Stimulated activated CD8-positive, alpha-beta memory T cell treated with anti-CD3 and anti-CD28 coated beads, Interleukin-4, amount 100 ng/mL, for 24 hours (primary cell): ENCODE measurements at regions not wholly inside any gene's neighbourhood (a gene's known extent, or its start where the extent isn't known, plus 50 kb on each side); places are given as distances from the start of the nearest gene placed in this dataset.

Experiments
- DNase-seq: peaks from one replicate; pipeline ENCODE4 v3.0.0-alpha.2; 2020; ENCODE audit warnings: low read depth

- DNase-seq = no peak
These were observed 192.5 kb downstream of the FOXD2 start for GRCh38 chr1:47630346-47630745.

- no peak for DNase-seq
These were observed 193.7 kb downstream of the FOXD2 start for GRCh38 chr1:47631411-47631995.

DNA sequence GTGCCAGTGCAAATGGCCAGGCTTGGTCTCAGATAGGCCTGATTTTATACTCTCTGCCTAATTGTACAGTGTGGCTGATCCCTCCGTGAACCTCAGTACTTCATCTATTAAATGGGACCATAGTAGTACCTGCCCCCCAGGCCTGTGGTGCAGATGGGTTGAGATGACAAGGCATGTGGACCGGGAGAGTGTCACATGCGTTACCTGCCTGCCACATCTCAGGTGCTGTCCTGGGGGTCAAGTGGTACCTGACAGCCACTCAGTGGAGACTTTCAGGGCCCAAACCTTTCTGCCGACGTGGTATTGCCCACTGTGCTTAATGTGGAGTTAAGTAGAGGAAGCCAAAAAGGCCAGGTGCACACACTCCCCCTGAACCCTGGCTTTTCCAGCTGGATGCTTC lies 197.3 kb downstream of the FOXD2 start:
- DNase-seq = no peak

DNA sequence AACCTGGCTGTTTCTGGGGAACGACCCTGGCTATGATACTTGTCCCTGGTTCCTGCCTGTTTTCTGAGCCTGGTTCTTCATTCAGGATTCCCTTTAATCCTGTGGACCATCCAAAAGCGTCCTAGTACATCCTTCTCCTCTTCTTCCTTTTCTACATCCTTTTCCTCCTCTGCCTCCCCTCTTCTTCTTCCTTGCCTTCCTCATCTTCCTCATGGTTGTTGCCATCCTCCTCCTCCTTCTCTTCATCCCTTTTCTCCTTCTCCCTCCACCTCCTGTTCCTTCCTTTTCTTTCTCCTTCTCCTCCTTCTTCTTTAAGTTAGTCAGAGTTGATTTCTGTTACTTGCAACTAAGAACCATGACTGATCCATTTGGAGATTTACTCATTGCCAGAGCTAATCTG lies 197.8 kb downstream of the FOXD2 start:
- no peak for DNase-seq

- no peak for DNase-seq
These were observed 199.4 kb downstream of the FOXD2 start for GRCh38 chr1:47637111-47637685.

GRCh38 chr1:47638240-47638639 lies 200.4 kb downstream of the FOXD2 start:
- DNase-seq = no peak

DNA sequence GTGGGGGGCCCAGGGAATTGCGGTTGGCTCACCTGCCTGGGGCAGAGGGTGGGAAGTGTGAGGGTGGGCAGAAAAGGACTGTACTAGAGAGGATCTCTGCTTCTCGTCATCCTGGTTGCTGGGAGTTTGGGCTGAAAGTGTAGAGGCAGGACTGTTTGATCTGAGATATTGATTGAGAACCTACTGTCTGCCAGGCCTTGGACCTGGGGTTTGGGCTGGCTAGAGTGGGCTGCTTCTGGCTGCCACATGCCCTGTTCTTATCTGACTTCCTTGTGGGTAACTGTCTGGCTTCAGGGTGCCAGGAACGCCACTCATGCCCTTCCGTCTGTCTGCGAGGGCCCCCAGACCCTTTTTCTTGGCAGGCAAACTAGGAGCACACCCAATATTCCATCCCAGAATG lies 200.9 kb downstream of the FOXD2 start:
- no peak for DNase-seq

DNA sequence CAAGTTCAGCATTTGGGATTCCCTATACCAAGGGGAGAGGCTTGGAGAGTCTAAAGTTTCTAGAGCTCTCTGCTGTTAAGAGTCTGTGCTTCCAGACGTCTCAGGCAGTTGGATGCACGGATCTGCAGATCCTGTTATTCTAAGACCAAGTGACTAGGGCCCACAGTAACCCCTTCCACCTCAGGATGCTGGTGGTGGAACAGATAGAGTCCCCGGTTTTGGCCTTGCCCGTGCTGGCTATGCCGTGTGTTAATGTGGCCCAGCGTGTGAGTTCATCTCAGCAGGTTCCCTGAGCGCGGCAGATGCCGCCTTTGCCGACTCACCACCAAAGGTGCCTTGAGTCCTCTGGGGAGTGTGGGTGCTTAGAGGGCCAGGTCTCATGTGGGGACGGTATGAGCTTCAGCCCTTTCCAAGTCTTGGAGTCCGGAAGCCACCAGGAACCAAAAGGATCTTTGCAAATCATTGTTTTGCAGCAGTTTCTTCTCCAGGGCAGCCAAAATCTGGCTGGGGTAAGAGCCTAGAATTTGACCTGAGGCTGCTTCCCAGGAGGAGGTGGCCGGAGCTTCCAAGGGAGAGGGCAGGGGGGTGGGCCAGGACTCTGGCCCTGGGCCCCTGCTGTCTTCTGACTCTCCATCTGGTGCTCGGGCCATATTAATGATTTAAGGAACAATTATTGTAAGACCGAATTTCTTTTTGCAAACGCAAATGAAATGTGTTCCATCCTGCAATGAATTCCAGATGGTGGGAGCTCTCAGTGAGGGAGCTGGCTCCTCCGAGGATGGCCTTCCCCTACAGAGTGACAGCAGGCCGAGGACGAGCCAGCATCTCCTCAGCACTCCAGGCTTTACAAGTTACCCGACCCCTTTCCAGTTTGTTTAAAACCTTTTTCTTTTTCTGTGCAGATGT lies 205.7 kb downstream of the FOXD2 start:
- DNase-seq = no peak

- DNase-seq = no peak
These were observed 206.3 kb downstream of the FOXD2 start for GRCh38 chr1:47644212-47644573.

DNA sequence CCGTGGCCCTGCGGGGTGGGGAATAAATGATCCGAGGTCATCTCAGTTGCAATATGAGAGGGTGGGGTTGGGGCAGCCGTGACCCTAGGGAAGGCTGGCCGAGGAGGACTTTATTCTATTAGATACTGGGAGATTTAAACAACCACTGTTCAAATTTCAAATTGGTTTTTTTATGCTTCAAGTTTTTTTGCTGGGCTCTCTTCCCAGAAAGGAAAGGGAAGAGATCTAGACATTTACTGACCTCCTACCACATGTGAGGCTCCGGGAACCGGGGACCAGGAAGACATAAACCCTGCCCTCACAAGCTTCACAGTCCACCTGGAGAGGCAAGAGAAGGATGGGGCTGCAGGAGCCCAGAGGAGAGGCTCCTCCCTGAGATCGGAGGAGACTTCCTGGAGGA lies 207.3 kb downstream of the FOXD2 start:
- DNase-seq = no peak

- DNase-seq = no peak
These were observed 208.8 kb downstream of the FOXD2 start for GRCh38 chr1:47646676-47647075.

GRCh38 chr1:47647327-47647845 lies 209.5 kb downstream of the FOXD2 start:
- no peak for DNase-seq

- DNase-seq = no peak
These were observed 212.4 kb downstream of the FOXD2 start for GRCh38 chr1:47650205-47650604.

DNA sequence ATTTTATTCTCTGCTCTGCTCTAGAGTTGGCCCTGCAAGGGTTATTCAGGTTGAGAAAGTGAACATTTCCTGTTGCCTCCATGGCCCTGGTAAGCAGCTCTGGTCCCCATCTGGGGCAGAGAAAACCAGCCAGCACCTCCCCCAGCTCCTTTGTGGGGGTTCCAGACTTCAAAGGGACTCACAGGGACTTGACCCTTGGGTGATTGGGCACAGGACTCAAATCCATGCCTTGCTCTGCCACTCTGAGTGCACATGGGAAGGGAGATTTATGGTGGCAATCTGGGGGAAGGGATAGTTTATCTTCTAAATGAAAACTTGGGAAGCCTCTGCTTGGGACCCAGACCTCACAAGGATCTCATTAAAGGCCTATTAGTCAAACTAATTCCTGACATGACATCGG lies 212.8 kb downstream of the FOXD2 start:
- DNase-seq = no peak

- DNase-seq = no peak
These were observed 213.7 kb downstream of the FOXD2 start for GRCh38 chr1:47651311-47652089.

DNA sequence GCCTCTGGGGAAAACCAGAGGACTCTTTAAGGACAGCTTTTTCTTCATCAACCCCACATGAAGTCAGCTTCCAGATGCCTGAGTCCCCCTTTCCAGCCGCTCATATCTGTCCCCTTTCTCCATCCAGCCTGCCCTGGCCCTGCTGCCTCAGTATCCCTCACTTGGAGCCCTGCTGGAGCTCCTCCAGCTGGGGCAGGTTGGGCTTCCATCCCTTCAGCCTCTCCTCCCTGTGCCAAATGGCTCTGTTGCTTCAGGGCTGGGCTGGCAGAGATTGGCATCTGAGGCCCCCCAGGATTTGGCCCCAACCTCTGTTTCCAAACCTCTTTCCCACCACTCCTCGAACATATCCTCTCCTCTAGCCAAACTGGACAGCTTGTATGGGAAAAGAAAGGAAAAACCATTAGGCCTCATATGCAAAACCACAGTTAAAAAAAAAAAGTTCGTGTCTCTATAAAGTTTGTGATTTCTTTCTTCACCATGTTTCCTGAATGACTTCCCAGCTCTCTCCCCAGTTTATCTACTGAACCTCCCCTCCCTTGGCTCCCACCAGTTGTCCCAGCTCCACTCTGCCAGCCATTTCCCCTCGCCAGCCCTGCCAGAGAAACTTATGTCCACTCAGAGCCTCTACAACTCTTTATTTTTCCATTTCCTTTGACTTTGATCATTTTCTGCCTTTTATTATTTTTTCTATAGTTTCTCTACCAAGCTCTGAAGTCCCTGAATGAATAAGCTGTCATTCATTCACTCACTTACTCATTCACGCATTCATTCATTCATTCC lies 217.9 kb downstream of the FOXD2 start:
- DNase-seq = no peak

GRCh38 chr1:47656719-47657685 lies 219.2 kb downstream of the FOXD2 start:
- no peak for DNase-seq

DNA sequence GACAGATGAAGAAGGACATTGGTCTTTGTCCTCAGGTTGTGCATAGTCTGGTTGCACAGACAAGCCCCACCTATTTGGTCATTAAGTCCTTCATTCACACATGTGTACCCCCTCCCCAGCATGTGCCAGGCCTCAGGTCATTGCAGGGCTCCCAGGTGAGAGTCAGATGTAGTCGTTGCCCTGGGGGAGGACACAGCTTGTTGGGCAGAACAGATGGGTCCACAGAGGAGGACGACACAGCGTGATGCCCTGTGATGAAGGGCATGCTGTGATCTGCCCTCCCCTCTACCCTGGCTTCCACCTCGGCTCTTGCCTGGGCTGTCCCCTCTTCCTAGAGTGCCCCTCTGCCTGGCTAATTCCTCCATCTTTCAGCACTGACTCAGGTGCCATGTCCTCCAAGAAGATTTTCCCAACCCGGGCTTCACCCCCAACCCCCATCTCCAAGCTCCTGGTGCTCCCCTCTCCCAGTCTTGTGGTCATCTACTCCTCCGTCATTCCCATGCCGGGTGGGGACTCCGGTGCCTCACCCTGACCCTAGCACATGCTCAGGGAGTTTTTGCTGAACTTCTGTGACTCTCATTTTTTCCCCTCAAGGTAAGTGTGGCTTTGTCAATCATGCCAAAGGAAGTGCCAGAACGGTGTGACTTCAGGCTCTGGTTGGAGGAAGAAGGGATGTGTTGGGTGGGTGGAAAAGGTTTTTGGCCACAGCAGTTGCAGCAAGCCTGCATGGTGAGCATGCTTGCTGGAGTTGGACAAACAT lies 220.5 kb downstream of the FOXD2 start:
- DNase-seq = no peak

DNA sequence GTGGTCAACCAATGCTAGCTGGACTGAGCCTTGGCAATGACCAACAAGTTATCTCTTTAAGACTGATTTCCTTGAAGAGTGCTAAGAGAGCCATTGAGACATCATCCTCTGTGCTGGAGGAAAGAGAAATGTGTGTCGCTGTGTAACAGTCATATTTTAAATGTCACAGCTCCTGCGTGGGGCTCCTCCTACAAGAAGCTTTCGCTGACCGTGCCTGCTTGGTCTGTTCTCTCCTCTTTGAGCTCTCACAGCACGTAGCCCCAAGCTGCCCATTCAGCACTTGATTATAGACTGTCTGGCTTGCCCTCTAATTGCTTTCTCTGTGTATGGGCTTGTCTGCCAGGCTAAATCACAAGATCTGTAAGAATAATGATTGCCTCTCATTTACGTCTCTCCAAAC lies 221.3 kb downstream of the FOXD2 start:
- no peak for DNase-seq

DNA sequence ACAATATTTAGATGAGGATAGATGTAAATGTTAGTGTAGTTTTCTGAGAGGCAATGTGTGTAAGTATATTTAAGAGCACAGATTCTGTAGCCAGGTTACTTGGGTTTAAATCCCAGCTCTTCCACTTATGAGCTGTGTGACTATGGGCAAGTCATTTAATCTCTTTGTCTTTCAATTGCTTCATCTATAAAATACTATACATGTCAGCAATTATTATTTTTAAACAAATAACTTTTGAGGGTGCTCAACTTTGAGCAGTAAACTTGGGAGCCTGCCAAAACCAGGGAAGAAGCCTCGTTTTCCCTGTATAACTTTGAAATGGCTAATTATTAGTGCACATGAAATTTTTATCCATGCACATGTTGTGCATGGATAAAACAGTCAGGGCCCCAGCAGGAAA lies 222.8 kb downstream of the FOXD2 start:
- DNase-seq = no peak
